ENCODE measurements at regions not wholly inside any gene's neighbourhood (a gene's known extent, or its start where the extent isn't known, plus 50 kb on each side); places are given as distances from the start of the nearest gene placed in this dataset.

GRCh38 chr18:25568986-25569385 is 217.0 kb upstream of the ZNF521 start:
- intact Hi-C loops (cut with DNase I): no loop called here
- no peak overlapping the region for H3K9ac ChIP-seq (ENCODE audit: low read depth in 2 of 2, low read length in 2 of 2)
- H3K9me3 ChIP-seq: no peaks in the 10 kb centered on the region
- H3K27ac ChIP-seq: no peak overlapping the region
- no peak overlapping the region for H3K4me3 ChIP-seq
- DNase-seq: no peak
- no peaks in the 10 kb centered on the region for H3K36me3 ChIP-seq
- no peaks in the 10 kb centered on the region for H3K4me1 ChIP-seq
- H3K27me3 ChIP-seq: no peaks in the 10 kb centered on the region
- TF ChIP-seq, protein P1, sequence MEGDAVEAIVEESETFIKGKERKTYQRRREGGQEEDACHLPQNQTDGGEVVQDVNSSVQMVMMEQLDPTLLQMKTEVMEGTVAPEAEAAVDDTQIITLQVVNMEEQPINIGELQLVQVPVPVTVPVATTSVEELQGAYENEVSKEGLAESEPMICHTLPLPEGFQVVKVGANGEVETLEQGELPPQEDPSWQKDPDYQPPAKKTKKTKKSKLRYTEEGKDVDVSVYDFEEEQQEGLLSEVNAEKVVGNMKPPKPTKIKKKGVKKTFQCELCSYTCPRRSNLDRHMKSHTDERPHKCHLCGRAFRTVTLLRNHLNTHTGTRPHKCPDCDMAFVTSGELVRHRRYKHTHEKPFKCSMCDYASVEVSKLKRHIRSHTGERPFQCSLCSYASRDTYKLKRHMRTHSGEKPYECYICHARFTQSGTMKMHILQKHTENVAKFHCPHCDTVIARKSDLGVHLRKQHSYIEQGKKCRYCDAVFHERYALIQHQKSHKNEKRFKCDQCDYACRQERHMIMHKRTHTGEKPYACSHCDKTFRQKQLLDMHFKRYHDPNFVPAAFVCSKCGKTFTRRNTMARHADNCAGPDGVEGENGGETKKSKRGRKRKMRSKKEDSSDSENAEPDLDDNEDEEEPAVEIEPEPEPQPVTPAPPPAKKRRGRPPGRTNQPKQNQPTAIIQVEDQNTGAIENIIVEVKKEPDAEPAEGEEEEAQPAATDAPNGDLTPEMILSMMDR (IDR thresholded peaks at IDR 0.05): no peak

GRCh38 chr18:25563816-25564683 is 212.1 kb upstream of the ZNF521 start:
- Histone ChIP-seq H3K27me3 (no peaks in the 10 kb centered on the region), H3K27ac (no peak overlapping the region), H3K9ac (ENCODE audit: low read depth in 2 of 2, low read length in 2 of 2) (no peak overlapping the region), H3K36me3 (no peaks in the 10 kb centered on the region), H3K9me3 (no peaks in the 10 kb centered on the region), H3K4me1 (no peaks in the 10 kb centered on the region), H3K4me3 (no peak overlapping the region)
- TF ChIP-seq, protein P1 (IDR thresholded peaks at IDR 0.05): no peak
- intact Hi-C loops (cut with DNase I): no loop called here
- DNase-seq: no peak

GRCh38 chr18:25563346-25563745 is 211.4 kb upstream of the ZNF521 start:
- no peaks in the 10 kb centered on the region for H3K27me3 ChIP-seq
- H3K4me1 ChIP-seq: no peaks in the 10 kb centered on the region
- no peak overlapping the region for H3K27ac ChIP-seq
- TF ChIP-seq, protein P1 (IDR thresholded peaks at IDR 0.05): no peak
- intact Hi-C loops (cut with DNase I): no loop called here
- no peak overlapping the region for H3K4me3 ChIP-seq
- no peaks in the 10 kb centered on the region for H3K9me3 ChIP-seq
- H3K36me3 ChIP-seq: no peaks in the 10 kb centered on the region
- no peak overlapping the region for H3K9ac ChIP-seq (ENCODE audit: low read depth in 2 of 2, low read length in 2 of 2)
- DNase-seq: no peak

DNA sequence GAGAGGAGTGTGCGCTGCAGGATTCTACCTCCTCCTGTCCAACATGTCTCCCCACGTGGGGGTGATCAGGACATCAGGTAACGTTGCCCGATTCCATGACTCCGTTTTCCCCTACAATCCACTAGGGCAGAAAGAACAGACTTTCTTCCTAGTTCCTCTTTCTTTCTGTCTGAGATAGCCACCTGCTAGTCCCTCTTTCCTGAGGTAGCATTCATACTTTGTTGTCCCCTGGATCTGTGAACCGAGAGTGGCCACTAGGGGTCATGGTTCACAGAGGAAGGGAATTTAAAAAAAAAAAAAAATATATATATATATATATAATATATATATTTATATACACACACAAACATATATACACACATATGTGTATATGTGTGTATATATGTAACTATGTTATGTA is 210.0 kb upstream of the ZNF521 start:
- TF ChIP-seq, protein P1 (IDR thresholded peaks at IDR 0.05): peak; percentile 28
- no peak overlapping the region for H3K4me3 ChIP-seq
- DNase-seq: no peak
- no peak overlapping the region for H3K27ac ChIP-seq
- no peaks in the 10 kb centered on the region for H3K9me3 ChIP-seq
- no peaks in the 10 kb centered on the region for H3K36me3 ChIP-seq
- intact Hi-C loops (cut with DNase I): no loop called here
- H3K4me1 ChIP-seq: no peaks in the 10 kb centered on the region
- no peak overlapping the region for H3K9ac ChIP-seq (ENCODE audit: low read depth in 2 of 2, low read length in 2 of 2)
- no peaks in the 10 kb centered on the region for H3K27me3 ChIP-seq

- H3K4me1 ChIP-seq: no peaks in the 10 kb centered on the region
- no peaks in the 10 kb centered on the region for H3K27me3 ChIP-seq
- H3K9ac ChIP-seq (ENCODE audit: low read depth in 2 of 2, low read length in 2 of 2): no peak overlapping the region
- DNase-seq: no peak
- H3K4me3 ChIP-seq: no peak overlapping the region
- intact Hi-C loops (cut with DNase I): no loop called here
- H3K27ac ChIP-seq: no peak overlapping the region
- TF ChIP-seq, protein P1 (IDR thresholded peaks at IDR 0.05): no peak
- H3K9me3 ChIP-seq: no peaks in the 10 kb centered on the region
- H3K36me3 ChIP-seq: no peaks in the 10 kb centered on the region
Measured at GRCh38 chr18:25560369-25560768, 208.4 kb upstream of the ZNF521 start.

Measured in colonic mucosa (tissue), 4 donors.